Colon (tissue), 2 donors: ENCODE measurements at regions not wholly inside any gene's neighbourhood (a gene's known extent, or its start where the extent isn't known, plus 50 kb on each side); places are given as distances from the start of the nearest gene placed in this dataset.
"Not testable (repeated sequence)": the region's sequence is repeated elsewhere in the genome, so short reads cannot be mapped to it uniquely, and the experiment has no call there.

Source experiments
- FAIRE-seq: peaks from 2 replicates; lab custom pipeline; 2012; peaks lifted over from hg19 to GRCh38; lab: Jason Lieb, UNC
- donor health status: control.
- donor health status: control.

- FAIRE-seq = not testable (repeated sequence)
Observed at GRCh38 chr2:111425789-111426201, 305.1 kb downstream of the BCL2L11 start.

- not testable (repeated sequence) for FAIRE-seq
Observed at GRCh38 chr2:111427346-111427745, 306.6 kb downstream of the BCL2L11 start.

GRCh38 chr2:111428915-111429314 is 308.2 kb downstream of the BCL2L11 start:
- not testable (repeated sequence) for FAIRE-seq

- FAIRE-seq = not testable (repeated sequence)
Observed at GRCh38 chr2:111429353-111429752, 308.6 kb downstream of the BCL2L11 start.

GRCh38 chr2:111430817-111431661 is 310.3 kb downstream of the BCL2L11 start:
- FAIRE-seq = not testable (repeated sequence)

- not testable (repeated sequence) for FAIRE-seq
Observed at GRCh38 chr2:111432423-111432822, 311.7 kb downstream of the BCL2L11 start.

GRCh38 chr2:111432916-111433499 is 312.3 kb downstream of the BCL2L11 start:
- FAIRE-seq = not testable (repeated sequence)

- not testable (repeated sequence) for FAIRE-seq
Observed at GRCh38 chr2:111433892-111434607, 313.3 kb downstream of the BCL2L11 start.

GRCh38 chr2:111434608-111434939 is 313.9 kb downstream of the BCL2L11 start:
- not testable (repeated sequence) for FAIRE-seq

- FAIRE-seq = not testable (repeated sequence)
Observed at GRCh38 chr2:111435553-111436310, 315.0 kb downstream of the BCL2L11 start.

- FAIRE-seq = not testable (repeated sequence)
Observed at GRCh38 chr2:111436411-111436810, 315.7 kb downstream of the BCL2L11 start.

- not testable (repeated sequence) for FAIRE-seq
Observed at GRCh38 chr2:111437288-111437990, 316.7 kb downstream of the BCL2L11 start.

- not testable (repeated sequence) for FAIRE-seq
Observed at GRCh38 chr2:111438161-111438560, 317.4 kb downstream of the BCL2L11 start.

- not testable (repeated sequence) for FAIRE-seq
Observed at GRCh38 chr2:111439237-111439636, 318.5 kb downstream of the BCL2L11 start.

GRCh38 chr2:111441614-111442013 is 320.9 kb downstream of the BCL2L11 start:
- FAIRE-seq = not testable (repeated sequence)

GRCh38 chr2:111442767-111443454 is 322.2 kb downstream of the BCL2L11 start:
- FAIRE-seq = not testable (repeated sequence)

GRCh38 chr2:111444516-111444915 is 323.8 kb downstream of the BCL2L11 start:
- FAIRE-seq = not testable (repeated sequence)

- not testable (repeated sequence) for FAIRE-seq
Observed at GRCh38 chr2:111445191-111445929, 324.6 kb downstream of the BCL2L11 start.

GRCh38 chr2:111445941-111446340 is 325.2 kb downstream of the BCL2L11 start:
- FAIRE-seq = not testable (repeated sequence)

GRCh38 chr2:111447482-111447881 is 326.8 kb downstream of the BCL2L11 start:
- FAIRE-seq = not testable (repeated sequence)
